H9 (cell line): ENCODE measurements at regions not wholly inside any gene's neighbourhood (a gene's known extent, or its start where the extent isn't known, plus 50 kb on each side); places are given as distances from the start of the nearest gene placed in this dataset.

Experiments used
- DNase-seq: peaks from one replicate; pipeline ENCODE4 v3.0.0-alpha.2; 2017
- H2AFZ ChIP-seq: one replicate; pipeline ENCODE4 v1.6.1; 2013; ENCODE audit warnings: mild to moderate bottlenecking, low read length, control low read depth, moderate library complexity
- H2AK5ac ChIP-seq: 2 replicates; pipeline ENCODE4 v1.6.1; 2013; ENCODE audit warnings: low read length, control low read depth, mixed read lengths; ENCODE audit not compliant: insufficient read length
- H2BK120ac ChIP-seq: one replicate; pipeline ENCODE4 v1.6.1; 2013; ENCODE audit warnings: low read depth, mild to moderate bottlenecking, low read length, control low read depth, inconsistent platforms; ENCODE audit not compliant: poor library complexity, severe bottlenecking
- H2BK12ac ChIP-seq: 2 replicates; pipeline ENCODE4 v1.6.1; 2013; ENCODE audit warnings: low read length, control low read depth, mixed read lengths, low read depth; ENCODE audit not compliant: insufficient read length
- H2BK15ac ChIP-seq: 2 replicates; pipeline ENCODE4 v1.6.1; 2013; ENCODE audit warnings: low read depth, low read length, control low read depth
- H2BK20ac ChIP-seq: one replicate; pipeline ENCODE4 v1.6.1; 2013; ENCODE audit warnings: low read depth, mild to moderate bottlenecking, low read length, control low read depth, inconsistent platforms; ENCODE audit not compliant: poor library complexity, severe bottlenecking
- H2BK5ac ChIP-seq: 2 replicates; pipeline ENCODE4 v1.6.1; 2013; ENCODE audit warnings: low read length, control low read depth, mixed read lengths; ENCODE audit not compliant: insufficient read length
- H3K14ac ChIP-seq: 2 replicates; pipeline ENCODE4 v1.6.1; 2013; ENCODE audit warnings: low read length, control low read depth; ENCODE audit not compliant: insufficient read depth
- H3K18ac ChIP-seq: 2 replicates; pipeline ENCODE4 v1.6.1; 2013; ENCODE audit warnings: low read depth, mild to moderate bottlenecking, mixed read lengths, low read length, control low read depth; ENCODE audit not compliant: insufficient read length
- H3K23ac ChIP-seq: 2 replicates; pipeline ENCODE4 v1.6.1; 2013; ENCODE audit warnings: low read length, control low read depth, mixed read lengths, low read depth; ENCODE audit not compliant: insufficient read length
- H3K23me2 ChIP-seq: 2 replicates; pipeline ENCODE4 v1.6.1; 2013; ENCODE audit warnings: low read depth, mild to moderate bottlenecking, mixed read lengths, low read length, control low read depth; ENCODE audit not compliant: insufficient read length, poor library complexity, severe bottlenecking
- H3K27ac ChIP-seq: 2 replicates; pipeline ENCODE4 v1.5.1; 2013; ENCODE audit warnings: low read length, control low read depth, mixed read lengths, low read depth; ENCODE audit not compliant: insufficient read length
- H3K27me3 ChIP-seq: 2 replicates; pipeline ENCODE4 v1.6.1; 2013; ENCODE audit warnings: low read length, control low read depth, inconsistent platforms; ENCODE audit not compliant: insufficient read depth
- H3K4ac ChIP-seq: 2 replicates; pipeline ENCODE4 v1.6.1; 2013; ENCODE audit warnings: low read depth, mild to moderate bottlenecking, control low read depth, inconsistent platforms, low read length, moderate library complexity
- H3K4me1 ChIP-seq: 2 replicates; pipeline ENCODE4 v1.6.1; 2013; ENCODE audit warnings: low read length, control low read depth, inconsistent platforms; ENCODE audit not compliant: insufficient read depth
- H3K4me2 ChIP-seq: 2 replicates; pipeline ENCODE4 v1.6.1; 2013; ENCODE audit warnings: low read length, control low read depth, mixed read lengths; ENCODE audit not compliant: insufficient read length, insufficient read depth
- H3K56ac ChIP-seq: 2 replicates; pipeline ENCODE4 v1.6.1; 2013; ENCODE audit warnings: low read depth, mild to moderate bottlenecking, mixed read lengths, low read length, control low read depth; ENCODE audit not compliant: insufficient read length
- H3K79me1 ChIP-seq: 2 replicates; pipeline ENCODE4 v1.6.1; 2013; ENCODE audit warnings: low read depth, mild to moderate bottlenecking, moderate library complexity, low read length, control low read depth, inconsistent platforms; ENCODE audit not compliant: insufficient read depth, poor library complexity, severe bottlenecking
- H3K79me2 ChIP-seq: 2 replicates; pipeline ENCODE4 v1.6.1; 2013; ENCODE audit warnings: low read length, control low read depth, inconsistent platforms; ENCODE audit not compliant: insufficient read depth
- H3K9ac ChIP-seq: 2 replicates; pipeline ENCODE4 v1.6.1; 2013; ENCODE audit warnings: low read length, control low read depth, mixed read lengths; ENCODE audit not compliant: insufficient read length; ENCODE audit errors: extremely low read depth
- H3K9me3 ChIP-seq: one replicate; pipeline ENCODE4 v1.6.1; 2013; ENCODE audit warnings: low read depth, low read length, inconsistent platforms; ENCODE audit not compliant: control insufficient read depth
- H3T11ph ChIP-seq: one replicate; pipeline ENCODE4 v1.6.1; 2013; ENCODE audit warnings: mild to moderate bottlenecking, low read length, control low read depth, inconsistent platforms
- H4K20me1 ChIP-seq: one replicate; pipeline ENCODE4 v1.6.1; 2013; ENCODE audit not compliant: control insufficient read depth, insufficient read length, insufficient read depth
- H4K5ac ChIP-seq: 2 replicates; pipeline ENCODE4 v1.6.1; 2013; ENCODE audit warnings: low read depth, mild to moderate bottlenecking, mixed read lengths, low read length, control low read depth; ENCODE audit not compliant: insufficient read length
- H4K8ac ChIP-seq: replicated peaks from 2 replicates; pipeline ENCODE4 v1.6.1; 2013; ENCODE audit warnings: low read length, control low read depth, mixed read lengths, low read depth; ENCODE audit not compliant: insufficient read length
- H4K91ac ChIP-seq: 2 replicates; pipeline ENCODE4 v1.6.1; 2013; ENCODE audit warnings: low read depth, mild to moderate bottlenecking, moderate library complexity, mixed read lengths, low read length, control low read depth; ENCODE audit not compliant: insufficient read length
- H3K27ac Mint-ChIP-seq, 3 experiments: 2 replicates in 2 of 3; 3 replicates in 1 of 3; pipeline ENCODE4 v1.8.0; 2020 to 2021; ENCODE audit warnings: mixed read lengths in 3 of 3, mild to moderate bottlenecking in 1 of 3, moderate library complexity in 1 of 3
- H3K27me3 Mint-ChIP-seq: 2 replicates; pipeline ENCODE4 v1.8.0; 2021; ENCODE audit warnings: low read depth, mild to moderate bottlenecking, moderate library complexity, mixed read lengths
- H3K36me3 Mint-ChIP-seq, 3 experiments: 2 replicates in 2 of 3; 3 replicates in 1 of 3; pipeline ENCODE4 v1.8.0; 2020 to 2021; ENCODE audit warnings: low read depth in 3 of 3, mixed read lengths in 3 of 3; ENCODE audit not compliant: insufficient read depth in 1 of 3
- H3K4me1 Mint-ChIP-seq, 2 experiments: 2 replicates each; pipeline ENCODE4 v1.8.0; 2020; ENCODE audit warnings: mixed read lengths in 2 of 2
- H3K4me3 Mint-ChIP-seq, 2 experiments: 2 replicates in 1 of 2; 3 replicates in 1 of 2; pipeline ENCODE4 v1.8.0; 2020 to 2021; ENCODE audit warnings: mild to moderate bottlenecking in 2 of 2, mixed read lengths in 2 of 2, moderate library complexity in 1 of 2
- H3K9me3 Mint-ChIP-seq, 2 experiments: 2 replicates in 1 of 2; 3 replicates in 1 of 2; pipeline ENCODE4 v1.8.0; 2020; ENCODE audit warnings: mild to moderate bottlenecking in 2 of 2, mixed read lengths in 2 of 2, moderate library complexity in 1 of 2
- whole genome bisulfite sequencing: extraction: QIAGEN DNeasy Blood & Tissue Kit; methylation state at CpG from one replicate; pipeline ENCODE4 v1.1.7; 2013; ENCODE audit warnings: missing lambda C conversion rate, low lambda C conversion rate, mixed read lengths; ENCODE audit not compliant: insufficient read length; ENCODE audit errors: extremely low coverage; 5-methylcytosine and 5-hydroxymethylcytosine counted together
- TF ChIP-seq, protein P1 (sequence below): fragments of 200-600 bp; sonication (generic); conservative IDR thresholded peaks from 3 replicates; pipeline ENCODE4 v1.8.0; 2021; ENCODE audit warnings: antibody characterized with exemption, mild to moderate bottlenecking

- no peak overlapping the region for H4K8ac ChIP-seq
- no peak overlapping the region for H2AFZ ChIP-seq
- no peak overlapping the region for H3K14ac ChIP-seq
- no peaks in the 10 kb centered on the region for H4K20me1 ChIP-seq
- no peak overlapping the region for H3K18ac ChIP-seq
- H3K4me2 ChIP-seq, result no peak overlapping the region
- no peak overlapping the region for H2AK5ac ChIP-seq
- DNase-seq, result no peak
- H3K27me3 ChIP-seq, result no peaks in the 10 kb centered on the region
- H3K79me1 ChIP-seq, result no peaks in the 10 kb centered on the region
- H2BK15ac ChIP-seq, result no peak overlapping the region
- peaks cover 0 to 6% of the 10 kb centered on the region in 2 experiments; a peak in 3 of 5 replicates for H3K9me3 Mint-ChIP-seq
- no peak overlapping the region for H4K91ac ChIP-seq
- H2BK120ac ChIP-seq, result no peak overlapping the region
- H3K4me1 Mint-ChIP-seq, result peaks cover 0 to 7% of the 10 kb centered on the region in 2 experiments; a peak in 2 of 4 replicates
- H3K79me2 ChIP-seq, result no peaks in the 10 kb centered on the region
- no peak overlapping the region for H3K4ac ChIP-seq
- H3K9me3 ChIP-seq, result no peaks in the 10 kb centered on the region
- no peak overlapping the region for H4K5ac ChIP-seq
- no peaks in the 10 kb centered on the region for H3K4me1 ChIP-seq
- no peak overlapping the region for H2BK20ac ChIP-seq
- H3K4me3 Mint-ChIP-seq, result no peak overlapping the region
- H2BK12ac ChIP-seq, result no peak overlapping the region
- no CpG with 5 or more reads among the region's 5 CpGs for WGBS
- H3K9ac ChIP-seq, result no peak overlapping the region
- no peak overlapping the region for H3T11ph ChIP-seq
- no peaks in the 10 kb centered on the region for H3K23me2 ChIP-seq
- no peak overlapping the region for H3K56ac ChIP-seq
- H2BK5ac ChIP-seq, result no peak overlapping the region
- TF ChIP-seq, protein P1, sequence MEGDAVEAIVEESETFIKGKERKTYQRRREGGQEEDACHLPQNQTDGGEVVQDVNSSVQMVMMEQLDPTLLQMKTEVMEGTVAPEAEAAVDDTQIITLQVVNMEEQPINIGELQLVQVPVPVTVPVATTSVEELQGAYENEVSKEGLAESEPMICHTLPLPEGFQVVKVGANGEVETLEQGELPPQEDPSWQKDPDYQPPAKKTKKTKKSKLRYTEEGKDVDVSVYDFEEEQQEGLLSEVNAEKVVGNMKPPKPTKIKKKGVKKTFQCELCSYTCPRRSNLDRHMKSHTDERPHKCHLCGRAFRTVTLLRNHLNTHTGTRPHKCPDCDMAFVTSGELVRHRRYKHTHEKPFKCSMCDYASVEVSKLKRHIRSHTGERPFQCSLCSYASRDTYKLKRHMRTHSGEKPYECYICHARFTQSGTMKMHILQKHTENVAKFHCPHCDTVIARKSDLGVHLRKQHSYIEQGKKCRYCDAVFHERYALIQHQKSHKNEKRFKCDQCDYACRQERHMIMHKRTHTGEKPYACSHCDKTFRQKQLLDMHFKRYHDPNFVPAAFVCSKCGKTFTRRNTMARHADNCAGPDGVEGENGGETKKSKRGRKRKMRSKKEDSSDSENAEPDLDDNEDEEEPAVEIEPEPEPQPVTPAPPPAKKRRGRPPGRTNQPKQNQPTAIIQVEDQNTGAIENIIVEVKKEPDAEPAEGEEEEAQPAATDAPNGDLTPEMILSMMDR, result no peak
- peak overlapping the region in 1 of 3 experiments; percentile 84; a peak in 3 of 7 replicates for H3K27ac Mint-ChIP-seq
- no peak overlapping the region for H3K23ac ChIP-seq
- H3K27ac ChIP-seq, result no peak overlapping the region
- H3K27me3 Mint-ChIP-seq, result no peaks in the 10 kb centered on the region
- H3K36me3 Mint-ChIP-seq, result peaks cover 0 to 4% (median 0%) of the 10 kb centered on the region in 3 experiments; a peak in 3 of 7 replicates
Observed at GRCh38 chr15:31814082-31814481, 216.2 kb upstream of the CHRNA7 start.
